ENCODE measurements at regions not wholly inside any gene's neighbourhood (a gene's known extent, or its start where the extent isn't known, plus 50 kb on each side); places are given as distances from the start of the nearest gene placed in this dataset.

DNA sequence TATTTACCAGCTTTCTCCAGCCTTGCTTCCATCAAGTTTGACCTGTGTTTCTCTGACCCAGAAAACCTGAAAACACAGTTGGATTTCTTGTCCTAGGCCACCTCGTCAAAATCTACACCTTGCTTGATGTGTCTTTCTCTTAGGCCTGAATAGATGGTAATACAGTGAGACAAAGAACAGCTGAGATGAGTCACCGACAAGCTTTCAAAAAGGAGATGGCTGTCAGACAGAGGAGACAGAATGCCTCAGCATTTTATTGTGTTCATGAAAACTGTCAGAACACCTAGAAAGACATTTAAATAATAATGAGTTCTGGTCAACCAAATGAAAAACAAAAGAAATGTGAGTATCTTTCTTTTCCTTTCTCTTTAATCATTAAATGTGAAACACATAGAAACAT, 119.7 kb upstream of the SORCS1 start:
- TF ChIP-seq, protein P1, sequence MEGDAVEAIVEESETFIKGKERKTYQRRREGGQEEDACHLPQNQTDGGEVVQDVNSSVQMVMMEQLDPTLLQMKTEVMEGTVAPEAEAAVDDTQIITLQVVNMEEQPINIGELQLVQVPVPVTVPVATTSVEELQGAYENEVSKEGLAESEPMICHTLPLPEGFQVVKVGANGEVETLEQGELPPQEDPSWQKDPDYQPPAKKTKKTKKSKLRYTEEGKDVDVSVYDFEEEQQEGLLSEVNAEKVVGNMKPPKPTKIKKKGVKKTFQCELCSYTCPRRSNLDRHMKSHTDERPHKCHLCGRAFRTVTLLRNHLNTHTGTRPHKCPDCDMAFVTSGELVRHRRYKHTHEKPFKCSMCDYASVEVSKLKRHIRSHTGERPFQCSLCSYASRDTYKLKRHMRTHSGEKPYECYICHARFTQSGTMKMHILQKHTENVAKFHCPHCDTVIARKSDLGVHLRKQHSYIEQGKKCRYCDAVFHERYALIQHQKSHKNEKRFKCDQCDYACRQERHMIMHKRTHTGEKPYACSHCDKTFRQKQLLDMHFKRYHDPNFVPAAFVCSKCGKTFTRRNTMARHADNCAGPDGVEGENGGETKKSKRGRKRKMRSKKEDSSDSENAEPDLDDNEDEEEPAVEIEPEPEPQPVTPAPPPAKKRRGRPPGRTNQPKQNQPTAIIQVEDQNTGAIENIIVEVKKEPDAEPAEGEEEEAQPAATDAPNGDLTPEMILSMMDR (IDR thresholded peaks at IDR 0.05 in 8 of 11, conservative IDR thresholded peaks at IDR 0.05 in 3 of 11): no peak
- TF ChIP-seq POLR2A (IDR thresholded peaks at IDR 0.05) (no peak), POLR2AphosphoS5 (IDR thresholded peaks at IDR 0.05) (no peak)
- Histone ChIP-seq H3K4me1 (no peaks in the 10 kb centered on the region), H3K4me3 (no peak overlapping the region), H3K27me3 (replicated peaks in 1 of 7) (no peaks in the 10 kb centered on the region), H3K36me3 (no peaks in the 10 kb centered on the region), H3K9me3 (peaks cover 0 to 26% (median 13%) of the 10 kb centered on the region in 8 donors), H3K27ac (no peak overlapping the region)
- intact Hi-C loops (cut with DNase I; ENCODE audit: low total_unique reads): no loop called here
- 71 to 93% (median 89%) methylated on average over 2 of the region's 2 CpGs for WGBS, 5 donors
- DNase-seq: no peak

DNA sequence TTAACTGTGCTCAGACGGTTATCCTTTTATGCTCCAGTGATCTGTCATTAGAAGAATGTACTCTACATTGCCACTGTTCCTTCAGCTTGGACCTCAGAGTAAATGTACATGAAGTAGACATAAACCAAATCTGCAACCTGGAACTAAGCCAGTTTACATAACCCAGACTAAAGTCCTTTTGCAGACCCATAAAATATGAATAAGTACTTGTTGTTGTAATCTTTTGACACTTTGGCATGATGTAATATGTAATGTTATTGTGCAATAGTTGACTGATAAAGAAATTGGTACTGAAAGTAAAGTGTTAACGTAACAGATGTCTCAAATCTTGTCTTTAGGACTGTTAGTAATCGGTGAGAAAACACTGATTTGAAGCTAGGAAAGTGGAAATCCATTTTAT, 115.8 kb upstream of the SORCS1 start:
- TF ChIP-seq POLR2A (IDR thresholded peaks at IDR 0.05) (no peak), POLR2AphosphoS5 (IDR thresholded peaks at IDR 0.05) (no peak)
- TF ChIP-seq, protein P1 (IDR thresholded peaks at IDR 0.05 in 8 of 11, conservative IDR thresholded peaks at IDR 0.05 in 3 of 11): no peak
- peaks cover 0 to 20% (median 13%) of the 10 kb centered on the region in 8 donors for H3K9me3 ChIP-seq
- H3K27ac ChIP-seq: no peak overlapping the region
- H3K36me3 ChIP-seq: no peaks in the 10 kb centered on the region
- 59 to 78% (median 69%) methylated on average over 3 of the region's 3 CpGs for WGBS, 5 donors
- H3K4me3 ChIP-seq: no peak overlapping the region
- DNase-seq: no peak
- intact Hi-C loops (cut with DNase I; ENCODE audit: low total_unique reads): no loop called here
- H3K27me3 ChIP-seq (replicated peaks in 1 of 7): no peaks in the 10 kb centered on the region
- H3K4me1 ChIP-seq: no peaks in the 10 kb centered on the region

DNA sequence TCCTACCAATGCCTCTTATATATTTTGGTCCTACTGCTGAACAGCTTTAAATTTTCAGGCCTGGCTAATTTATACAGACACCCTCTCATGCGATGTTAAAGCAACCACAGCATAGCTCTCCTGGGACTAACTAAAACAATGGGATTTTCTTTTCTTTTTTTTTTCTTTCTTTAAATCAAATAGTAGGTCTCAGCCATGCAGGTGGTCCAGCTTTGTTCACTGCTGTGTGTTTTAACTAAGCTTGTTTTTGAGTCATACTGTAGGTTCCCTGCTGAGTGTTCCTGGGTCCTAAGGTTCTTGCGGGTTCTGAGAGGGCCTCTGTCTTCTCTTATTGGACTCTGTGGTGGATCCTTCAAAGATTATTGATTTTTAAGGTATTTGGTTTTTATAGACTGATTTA, 113.1 kb upstream of the SORCS1 start:
- Histone ChIP-seq H3K4me1 (no peaks in the 10 kb centered on the region), H3K27me3 (replicated peaks in 1 of 7) (no peaks in the 10 kb centered on the region), H3K36me3 (no peaks in the 10 kb centered on the region), H3K9me3 (peaks cover 0 to 10% (median 6%) of the 10 kb centered on the region in 8 donors), H3K27ac (no peak overlapping the region), H3K4me3 (no peak overlapping the region)
- TF ChIP-seq, protein P1 (IDR thresholded peaks at IDR 0.05 in 8 of 11, conservative IDR thresholded peaks at IDR 0.05 in 3 of 11): no peak
- no peak for TF ChIP-seq POLR2A (IDR thresholded peaks at IDR 0.05)
- TF ChIP-seq POLR2AphosphoS5 (IDR thresholded peaks at IDR 0.05): no peak
- intact Hi-C loops (cut with DNase I; ENCODE audit: low total_unique reads): no loop called here
- DNase-seq: no peak
- WGBS, 5 donors: 68 to 78% (median 69%) methylated on average over 2 of the region's 2 CpGs

DNA sequence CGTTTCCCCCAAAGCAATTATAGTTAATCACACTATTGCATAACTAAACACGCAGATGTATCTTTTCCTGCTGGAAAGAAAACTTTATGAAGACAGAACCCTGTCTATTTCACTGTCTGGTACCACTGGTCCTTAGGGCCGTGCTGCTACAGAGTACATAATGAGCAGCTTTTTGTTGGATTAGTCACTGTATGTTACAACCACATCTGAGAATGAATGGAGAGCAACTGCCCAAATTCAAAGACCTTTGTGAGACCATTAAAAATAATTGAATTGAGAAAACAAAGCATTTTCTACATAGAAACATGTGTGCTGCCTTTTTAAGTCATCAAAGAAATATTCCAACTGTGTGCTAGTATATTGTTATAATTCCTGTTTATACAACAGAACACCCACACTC, 111.3 kb upstream of the SORCS1 start:
- Histone ChIP-seq H3K4me1 (no peaks in the 10 kb centered on the region), H3K27me3 (replicated peaks in 1 of 7) (no peaks in the 10 kb centered on the region), H3K27ac (no peak overlapping the region), H3K36me3 (no peaks in the 10 kb centered on the region), H3K9me3 (no peaks in the 10 kb centered on the region), H3K4me3 (no peak overlapping the region)
- WGBS, 5 donors: 78 to 92% (median 87%) methylated on average over 3 of the region's 3 CpGs
- intact Hi-C loops (cut with DNase I; ENCODE audit: low total_unique reads): no loop called here
- no peak for TF ChIP-seq POLR2AphosphoS5 (IDR thresholded peaks at IDR 0.05)
- TF ChIP-seq, protein P1 (IDR thresholded peaks at IDR 0.05 in 8 of 11, conservative IDR thresholded peaks at IDR 0.05 in 3 of 11): no peak
- no peak for TF ChIP-seq POLR2A (IDR thresholded peaks at IDR 0.05)
- no peak for DNase-seq

Measured in spleen (tissue), 11 donors.